H9 (cell line): ENCODE measurements at regions not wholly inside any gene's neighbourhood (a gene's known extent, or its start where the extent isn't known, plus 50 kb on each side); places are given as distances from the start of the nearest gene placed in this dataset.

ENCODE experiments used
- DNase-seq: peaks from one replicate; pipeline ENCODE4 v3.0.0-alpha.2; 2017
- H2AFZ ChIP-seq: one replicate; pipeline ENCODE4 v1.6.1; 2013; ENCODE audit warnings: mild to moderate bottlenecking, low read length, control low read depth, moderate library complexity
- H2AK5ac ChIP-seq: 2 replicates; pipeline ENCODE4 v1.6.1; 2013; ENCODE audit warnings: low read length, control low read depth, mixed read lengths; ENCODE audit not compliant: insufficient read length
- H2BK120ac ChIP-seq: one replicate; pipeline ENCODE4 v1.6.1; 2013; ENCODE audit warnings: low read depth, mild to moderate bottlenecking, low read length, control low read depth, inconsistent platforms; ENCODE audit not compliant: poor library complexity, severe bottlenecking
- H2BK12ac ChIP-seq: 2 replicates; pipeline ENCODE4 v1.6.1; 2013; ENCODE audit warnings: low read length, control low read depth, mixed read lengths, low read depth; ENCODE audit not compliant: insufficient read length
- H2BK15ac ChIP-seq: 2 replicates; pipeline ENCODE4 v1.6.1; 2013; ENCODE audit warnings: low read depth, low read length, control low read depth
- H2BK20ac ChIP-seq: one replicate; pipeline ENCODE4 v1.6.1; 2013; ENCODE audit warnings: low read depth, mild to moderate bottlenecking, low read length, control low read depth, inconsistent platforms; ENCODE audit not compliant: poor library complexity, severe bottlenecking
- H2BK5ac ChIP-seq: 2 replicates; pipeline ENCODE4 v1.6.1; 2013; ENCODE audit warnings: low read length, control low read depth, mixed read lengths; ENCODE audit not compliant: insufficient read length
- H3K14ac ChIP-seq: 2 replicates; pipeline ENCODE4 v1.6.1; 2013; ENCODE audit warnings: low read length, control low read depth; ENCODE audit not compliant: insufficient read depth
- H3K18ac ChIP-seq: 2 replicates; pipeline ENCODE4 v1.6.1; 2013; ENCODE audit warnings: low read depth, mild to moderate bottlenecking, mixed read lengths, low read length, control low read depth; ENCODE audit not compliant: insufficient read length
- H3K23ac ChIP-seq: 2 replicates; pipeline ENCODE4 v1.6.1; 2013; ENCODE audit warnings: low read length, control low read depth, mixed read lengths, low read depth; ENCODE audit not compliant: insufficient read length
- H3K23me2 ChIP-seq: 2 replicates; pipeline ENCODE4 v1.6.1; 2013; ENCODE audit warnings: low read depth, mild to moderate bottlenecking, mixed read lengths, low read length, control low read depth; ENCODE audit not compliant: insufficient read length, poor library complexity, severe bottlenecking
- H3K27ac ChIP-seq: 2 replicates; pipeline ENCODE4 v1.5.1; 2013; ENCODE audit warnings: low read length, control low read depth, mixed read lengths, low read depth; ENCODE audit not compliant: insufficient read length
- H3K27me3 ChIP-seq: 2 replicates; pipeline ENCODE4 v1.6.1; 2013; ENCODE audit warnings: low read length, control low read depth, inconsistent platforms; ENCODE audit not compliant: insufficient read depth
- H3K4ac ChIP-seq: 2 replicates; pipeline ENCODE4 v1.6.1; 2013; ENCODE audit warnings: low read depth, mild to moderate bottlenecking, control low read depth, inconsistent platforms, low read length, moderate library complexity
- H3K4me1 ChIP-seq: 2 replicates; pipeline ENCODE4 v1.6.1; 2013; ENCODE audit warnings: low read length, control low read depth, inconsistent platforms; ENCODE audit not compliant: insufficient read depth
- H3K4me2 ChIP-seq: 2 replicates; pipeline ENCODE4 v1.6.1; 2013; ENCODE audit warnings: low read length, control low read depth, mixed read lengths; ENCODE audit not compliant: insufficient read length, insufficient read depth
- H3K56ac ChIP-seq: 2 replicates; pipeline ENCODE4 v1.6.1; 2013; ENCODE audit warnings: low read depth, mild to moderate bottlenecking, mixed read lengths, low read length, control low read depth; ENCODE audit not compliant: insufficient read length
- H3K79me1 ChIP-seq: 2 replicates; pipeline ENCODE4 v1.6.1; 2013; ENCODE audit warnings: low read depth, mild to moderate bottlenecking, moderate library complexity, low read length, control low read depth, inconsistent platforms; ENCODE audit not compliant: insufficient read depth, poor library complexity, severe bottlenecking
- H3K79me2 ChIP-seq: 2 replicates; pipeline ENCODE4 v1.6.1; 2013; ENCODE audit warnings: low read length, control low read depth, inconsistent platforms; ENCODE audit not compliant: insufficient read depth
- H3K9ac ChIP-seq: 2 replicates; pipeline ENCODE4 v1.6.1; 2013; ENCODE audit warnings: low read length, control low read depth, mixed read lengths; ENCODE audit not compliant: insufficient read length; ENCODE audit errors: extremely low read depth
- H3K9me3 ChIP-seq: one replicate; pipeline ENCODE4 v1.6.1; 2013; ENCODE audit warnings: low read depth, low read length, inconsistent platforms; ENCODE audit not compliant: control insufficient read depth
- H3T11ph ChIP-seq: one replicate; pipeline ENCODE4 v1.6.1; 2013; ENCODE audit warnings: mild to moderate bottlenecking, low read length, control low read depth, inconsistent platforms
- H4K20me1 ChIP-seq: one replicate; pipeline ENCODE4 v1.6.1; 2013; ENCODE audit not compliant: control insufficient read depth, insufficient read length, insufficient read depth
- H4K5ac ChIP-seq: 2 replicates; pipeline ENCODE4 v1.6.1; 2013; ENCODE audit warnings: low read depth, mild to moderate bottlenecking, mixed read lengths, low read length, control low read depth; ENCODE audit not compliant: insufficient read length
- H4K8ac ChIP-seq: replicated peaks from 2 replicates; pipeline ENCODE4 v1.6.1; 2013; ENCODE audit warnings: low read length, control low read depth, mixed read lengths, low read depth; ENCODE audit not compliant: insufficient read length
- H4K91ac ChIP-seq: 2 replicates; pipeline ENCODE4 v1.6.1; 2013; ENCODE audit warnings: low read depth, mild to moderate bottlenecking, moderate library complexity, mixed read lengths, low read length, control low read depth; ENCODE audit not compliant: insufficient read length
- H3K27ac Mint-ChIP-seq, 3 experiments: 2 replicates in 2 of 3; 3 replicates in 1 of 3; pipeline ENCODE4 v1.8.0; 2020 to 2021; ENCODE audit warnings: mixed read lengths in 3 of 3, mild to moderate bottlenecking in 1 of 3, moderate library complexity in 1 of 3
- H3K27me3 Mint-ChIP-seq: 2 replicates; pipeline ENCODE4 v1.8.0; 2021; ENCODE audit warnings: low read depth, mild to moderate bottlenecking, moderate library complexity, mixed read lengths
- H3K36me3 Mint-ChIP-seq, 3 experiments: 2 replicates in 2 of 3; 3 replicates in 1 of 3; pipeline ENCODE4 v1.8.0; 2020 to 2021; ENCODE audit warnings: low read depth in 3 of 3, mixed read lengths in 3 of 3; ENCODE audit not compliant: insufficient read depth in 1 of 3
- H3K4me1 Mint-ChIP-seq, 2 experiments: 2 replicates each; pipeline ENCODE4 v1.8.0; 2020; ENCODE audit warnings: mixed read lengths in 2 of 2
- H3K4me3 Mint-ChIP-seq, 2 experiments: 2 replicates in 1 of 2; 3 replicates in 1 of 2; pipeline ENCODE4 v1.8.0; 2020 to 2021; ENCODE audit warnings: mild to moderate bottlenecking in 2 of 2, mixed read lengths in 2 of 2, moderate library complexity in 1 of 2
- H3K9me3 Mint-ChIP-seq, 2 experiments: 2 replicates in 1 of 2; 3 replicates in 1 of 2; pipeline ENCODE4 v1.8.0; 2020; ENCODE audit warnings: mild to moderate bottlenecking in 2 of 2, mixed read lengths in 2 of 2, moderate library complexity in 1 of 2
- WGBS: extraction: QIAGEN DNeasy Blood & Tissue Kit; methylation state at CpG from one replicate; pipeline ENCODE4 v1.1.7; 2013; ENCODE audit warnings: missing lambda C conversion rate, low lambda C conversion rate, mixed read lengths; ENCODE audit not compliant: insufficient read length; ENCODE audit errors: extremely low coverage; 5-methylcytosine and 5-hydroxymethylcytosine counted together
- TF ChIP-seq, protein P1 (sequence below): fragments of 200-600 bp; sonication (generic); conservative IDR thresholded peaks from 3 replicates; pipeline ENCODE4 v1.8.0; 2021; ENCODE audit warnings: antibody characterized with exemption, mild to moderate bottlenecking

DNA sequence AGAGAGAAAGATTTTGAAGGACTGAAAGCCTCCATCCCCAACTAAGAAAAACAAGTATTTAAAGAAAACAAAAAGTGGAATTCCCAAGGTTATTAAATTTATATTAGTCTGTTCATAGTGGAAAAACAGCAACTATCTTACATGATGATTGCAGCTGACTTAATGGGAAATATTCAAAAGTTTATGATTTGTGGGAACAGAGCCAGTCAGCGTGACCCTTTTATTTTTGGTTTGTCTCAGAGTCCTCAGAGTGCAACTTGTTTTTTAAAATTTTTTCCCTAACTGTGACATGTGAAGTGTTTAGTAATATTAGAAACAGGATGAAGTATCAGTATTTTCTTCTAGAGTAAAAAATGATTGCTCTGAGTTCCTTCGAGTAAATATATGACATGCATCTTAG is 441.9 kb upstream of the MCTP2 start:
- Histone ChIP-seq H2BK20ac (no peak overlapping the region), H3K79me1 (no peaks in the 10 kb centered on the region), H3K23ac (no peak overlapping the region), H3K14ac (no peak overlapping the region), H3K4ac (no peak overlapping the region), H3K9me3 (peaks cover 12% of the 10 kb centered on the region), H3T11ph (no peak overlapping the region), H3K4me2 (no peak overlapping the region), H3K4me1 (no peaks in the 10 kb centered on the region), H3K27ac (no peak overlapping the region), H2BK5ac (no peak overlapping the region), H2BK12ac (no peak overlapping the region), H2AK5ac (no peak overlapping the region), H4K91ac (no peak overlapping the region), H3K9ac (no peak overlapping the region), H3K18ac (no peak overlapping the region), H4K8ac (no peak overlapping the region), H2BK15ac (no peak overlapping the region), H4K20me1 (no peaks in the 10 kb centered on the region), H3K27me3 (no peaks in the 10 kb centered on the region), H4K5ac (no peak overlapping the region), H2AFZ (no peak overlapping the region), H3K56ac (no peak overlapping the region), H3K23me2 (no peaks in the 10 kb centered on the region), H2BK120ac (no peak overlapping the region), H3K79me2 (no peaks in the 10 kb centered on the region)
- Mint-ChIP-seq H3K36me3 (peaks cover 0 to 26% (median 10%) of the 10 kb centered on the region in 3 experiments; a peak in 6 of 7 replicates), H3K27ac (no peak overlapping the region), H3K4me1 (no peaks in the 10 kb centered on the region), H3K4me3 (no peak overlapping the region), H3K9me3 (peaks cover 26 to 29% of the 10 kb centered on the region in 2 experiments), H3K27me3 (peaks cover 2% of the 10 kb centered on the region)
- WGBS: no CpG with 5 or more reads among the region's 2 CpGs
- no peak for DNase-seq
- TF ChIP-seq, protein P1, sequence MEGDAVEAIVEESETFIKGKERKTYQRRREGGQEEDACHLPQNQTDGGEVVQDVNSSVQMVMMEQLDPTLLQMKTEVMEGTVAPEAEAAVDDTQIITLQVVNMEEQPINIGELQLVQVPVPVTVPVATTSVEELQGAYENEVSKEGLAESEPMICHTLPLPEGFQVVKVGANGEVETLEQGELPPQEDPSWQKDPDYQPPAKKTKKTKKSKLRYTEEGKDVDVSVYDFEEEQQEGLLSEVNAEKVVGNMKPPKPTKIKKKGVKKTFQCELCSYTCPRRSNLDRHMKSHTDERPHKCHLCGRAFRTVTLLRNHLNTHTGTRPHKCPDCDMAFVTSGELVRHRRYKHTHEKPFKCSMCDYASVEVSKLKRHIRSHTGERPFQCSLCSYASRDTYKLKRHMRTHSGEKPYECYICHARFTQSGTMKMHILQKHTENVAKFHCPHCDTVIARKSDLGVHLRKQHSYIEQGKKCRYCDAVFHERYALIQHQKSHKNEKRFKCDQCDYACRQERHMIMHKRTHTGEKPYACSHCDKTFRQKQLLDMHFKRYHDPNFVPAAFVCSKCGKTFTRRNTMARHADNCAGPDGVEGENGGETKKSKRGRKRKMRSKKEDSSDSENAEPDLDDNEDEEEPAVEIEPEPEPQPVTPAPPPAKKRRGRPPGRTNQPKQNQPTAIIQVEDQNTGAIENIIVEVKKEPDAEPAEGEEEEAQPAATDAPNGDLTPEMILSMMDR: no peak
